Small intestine (tissue), 7 donors: ENCODE measurements at regions not wholly inside any gene's neighbourhood (a gene's known extent, or its start where the extent isn't known, plus 50 kb on each side); places are given as distances from the start of the nearest gene placed in this dataset.

Source experiments
- DNase-seq, 2 donors: peaks; one replicate each; pipeline versions ENCODE4 v3.0.0 to v3.0.0-alpha.2; 2013
- FAIRE-seq: peaks from 2 replicates; lab custom pipeline; 2012; peaks lifted over from hg19 to GRCh38; lab: Jason Lieb, UNC
- H3K27ac ChIP-seq, 3 donors: one replicate each; pipeline ENCODE4 v1.5.1; 2013; ENCODE audit warnings: low read length in 2 of 3, mild to moderate bottlenecking in 2 of 3, control low read depth in 1 of 3, inconsistent platforms in 1 of 3, low read depth in 1 of 3, moderate library complexity in 1 of 3
- H3K27me3 ChIP-seq, 3 donors: one replicate each; pipeline ENCODE4 v1.6.1; 2013; ENCODE audit warnings: low read length in 3 of 3, inconsistent platforms in 1 of 3; ENCODE audit not compliant: control insufficient read depth in 3 of 3, insufficient read depth in 3 of 3
- H3K36me3 ChIP-seq, 3 donors: one replicate each; pipeline ENCODE4 v1.6.1; 2013; ENCODE audit warnings: low read length in 3 of 3, inconsistent platforms in 1 of 3, low read depth in 1 of 3, mild to moderate bottlenecking in 1 of 3, moderate library complexity in 1 of 3; ENCODE audit not compliant: control insufficient read depth in 3 of 3, insufficient read depth in 2 of 3
- H3K4me1 ChIP-seq, 3 donors: one replicate each; pipeline ENCODE4 v1.6.1; 2013; ENCODE audit warnings: low read length in 2 of 3, inconsistent platforms in 1 of 3, low read depth in 1 of 3, mild to moderate bottlenecking in 1 of 3, moderate library complexity in 1 of 3; ENCODE audit not compliant: control insufficient read depth in 3 of 3, insufficient read depth in 2 of 3
- H3K4me3 ChIP-seq, 3 donors: one replicate each; pipeline ENCODE4 v1.5.1; 2013; ENCODE audit warnings: low read length in 3 of 3, control low read depth in 1 of 3, inconsistent platforms in 1 of 3, low read depth in 1 of 3, mild to moderate bottlenecking in 1 of 3, moderate library complexity in 1 of 3
- H3K9me3 ChIP-seq, 2 donors: one replicate each; pipeline ENCODE4 v1.6.1; 2013; ENCODE audit warnings: low read depth in 1 of 2, low read length in 1 of 2; ENCODE audit not compliant: control insufficient read depth in 2 of 2, insufficient read depth in 1 of 2
- WGBS, 3 donors: extraction: QIAGEN DNeasy Blood & Tissue Kit; methylation state at CpG; one replicate each; pipeline ENCODE4 v1.1.7; 2013; 5-methylcytosine and 5-hydroxymethylcytosine counted together
- donor health status: healthy with polysubstance abuse.
- donor health status: control.
- donor health status: control.
- donor health status: Bipolar disorder and iron deficiency.
- donor health status: healthy.

- no peak overlapping the region for H3K4me3 ChIP-seq
- H3K27me3 ChIP-seq = no peaks in the 10 kb centered on the region
- no peaks in the 10 kb centered on the region for H3K9me3 ChIP-seq
- H3K4me1 ChIP-seq = no peaks in the 10 kb centered on the region
- H3K36me3 ChIP-seq = no peaks in the 10 kb centered on the region
- no peak overlapping the region for H3K27ac ChIP-seq
- WGBS, 3 donors = 57 to 83% (median 65%) methylated on average over 2 of the region's 2 CpGs
- no peak for FAIRE-seq
- DNase-seq = no peak
These were observed 868.5 kb downstream of the MAT2B start for GRCh38 chr5:164373876-164374275.

- Histone ChIP-seq H3K9me3 (no peaks in the 10 kb centered on the region), H3K27ac (no peak overlapping the region), H3K36me3 (no peaks in the 10 kb centered on the region), H3K27me3 (no peaks in the 10 kb centered on the region), H3K4me3 (no peak overlapping the region), H3K4me1 (no peaks in the 10 kb centered on the region)
- 55 to 67% (median 58%) methylated on average over 1 of the region's 1 CpG for WGBS, 3 donors
- FAIRE-seq (no peak), DNase-seq (no peak)
These were observed 869.6 kb downstream of the MAT2B start for GRCh38 chr5:164375051-164375450.

- FAIRE-seq (no peak), DNase-seq (no peak)
- no peak overlapping the region for H3K27ac ChIP-seq
- H3K4me3 ChIP-seq = no peak overlapping the region
- H3K4me1 ChIP-seq = no peaks in the 10 kb centered on the region
- no peaks in the 10 kb centered on the region for H3K36me3 ChIP-seq
- no peaks in the 10 kb centered on the region for H3K9me3 ChIP-seq
- no peaks in the 10 kb centered on the region for H3K27me3 ChIP-seq
These were observed 871.4 kb downstream of the MAT2B start for GRCh38 chr5:164376843-164377242.

DNA sequence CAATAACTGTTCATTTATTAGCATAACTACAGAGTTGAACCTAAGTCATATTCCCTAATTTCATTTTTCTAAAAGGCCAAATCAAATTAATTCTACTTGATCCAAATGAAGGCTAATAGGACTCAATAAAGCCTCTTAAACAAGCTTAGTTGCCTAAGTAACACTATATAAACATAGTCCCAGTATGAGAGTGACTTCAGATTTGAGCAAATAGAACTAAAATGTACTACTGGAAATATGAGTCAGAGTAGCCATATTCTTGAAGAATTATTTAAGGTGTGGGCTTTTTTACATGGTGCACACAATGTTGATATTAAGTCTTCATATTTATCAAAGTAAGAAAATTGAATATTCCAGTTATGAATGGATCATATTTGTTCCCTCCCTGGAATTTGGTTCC lies 872.3 kb downstream of the MAT2B start:
- DNase-seq = no peak
- FAIRE-seq = no peak
- H3K27me3 ChIP-seq = no peaks in the 10 kb centered on the region
- H3K9me3 ChIP-seq = no peaks in the 10 kb centered on the region
- no peak overlapping the region for H3K27ac ChIP-seq
- H3K36me3 ChIP-seq = no peaks in the 10 kb centered on the region
- H3K4me3 ChIP-seq = no peak overlapping the region
- H3K4me1 ChIP-seq = no peaks in the 10 kb centered on the region

DNA sequence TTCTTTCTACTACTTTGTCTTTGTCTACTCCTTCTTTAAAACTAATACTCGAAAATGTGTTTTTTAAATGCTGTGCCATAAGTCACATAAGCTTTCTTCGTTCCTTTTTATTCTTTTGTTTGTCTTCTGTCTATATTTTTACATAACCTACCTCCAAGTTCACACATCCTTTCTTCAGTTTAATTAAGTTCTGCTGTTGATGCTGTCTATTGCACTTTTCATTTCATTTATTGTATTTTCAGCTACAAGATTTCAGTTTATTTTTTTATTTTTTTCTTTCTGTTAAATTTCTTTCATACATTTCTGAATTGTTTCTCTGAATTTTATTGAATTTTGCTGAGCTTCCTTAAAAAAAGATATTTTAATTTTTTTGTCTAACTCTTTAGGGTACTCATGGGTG lies 878.2 kb downstream of the MAT2B start:
- H3K36me3 ChIP-seq = no peaks in the 10 kb centered on the region
- peaks cover 0 to 6% of the 10 kb centered on the region in 2 donors for H3K9me3 ChIP-seq
- no peak overlapping the region for H3K27ac ChIP-seq
- DNase-seq (no peak), FAIRE-seq (no peak)
- H3K27me3 ChIP-seq = no peaks in the 10 kb centered on the region
- H3K4me3 ChIP-seq = no peak overlapping the region
- H3K4me1 ChIP-seq = no peaks in the 10 kb centered on the region
- 53 to 68% (median 54%) methylated on average over 2 of the region's 2 CpGs for WGBS, 3 donors

GRCh38 chr5:164392531-164392930 lies 887.1 kb downstream of the MAT2B start:
- H3K9me3 ChIP-seq = no peaks in the 10 kb centered on the region
- H3K27ac ChIP-seq = no peak overlapping the region
- H3K36me3 ChIP-seq = no peaks in the 10 kb centered on the region
- no peak overlapping the region for H3K4me3 ChIP-seq
- FAIRE-seq (no peak), DNase-seq (no peak)
- no peaks in the 10 kb centered on the region for H3K27me3 ChIP-seq
- no peaks in the 10 kb centered on the region for H3K4me1 ChIP-seq

DNA sequence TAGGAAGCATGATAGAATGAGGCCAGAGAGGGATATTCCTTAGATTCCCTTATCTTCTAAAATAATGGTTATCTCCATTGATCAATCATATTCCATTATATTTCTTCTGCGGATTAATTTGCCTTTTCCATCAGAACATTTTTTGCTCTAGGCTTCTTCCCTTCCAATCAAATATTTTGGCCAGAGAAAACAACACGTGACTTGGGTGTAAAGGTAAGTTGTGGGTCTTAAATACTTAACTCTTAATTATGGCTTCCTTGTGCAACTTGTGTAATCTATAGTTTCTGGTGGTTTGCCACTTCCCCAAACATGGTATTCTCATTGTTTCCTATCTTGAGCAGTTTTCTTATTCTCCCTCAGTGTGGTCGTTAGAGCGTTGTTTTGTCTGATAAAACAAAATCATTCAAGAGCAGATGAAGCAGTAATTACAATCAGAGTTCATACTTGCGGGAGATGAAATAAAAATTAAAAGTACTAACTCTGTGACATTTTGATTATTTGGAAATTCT lies 889.3 kb downstream of the MAT2B start:
- no peak for FAIRE-seq
- Histone ChIP-seq H3K36me3 (no peaks in the 10 kb centered on the region), H3K27ac (no peak overlapping the region), H3K4me3 (no peak overlapping the region), H3K27me3 (no peaks in the 10 kb centered on the region), H3K9me3 (no peaks in the 10 kb centered on the region), H3K4me1 (no peaks in the 10 kb centered on the region)
- no peak for DNase-seq
- 68 to 72% (median 68%) methylated on average over 5 of the region's 5 CpGs for WGBS, 3 donors

DNA sequence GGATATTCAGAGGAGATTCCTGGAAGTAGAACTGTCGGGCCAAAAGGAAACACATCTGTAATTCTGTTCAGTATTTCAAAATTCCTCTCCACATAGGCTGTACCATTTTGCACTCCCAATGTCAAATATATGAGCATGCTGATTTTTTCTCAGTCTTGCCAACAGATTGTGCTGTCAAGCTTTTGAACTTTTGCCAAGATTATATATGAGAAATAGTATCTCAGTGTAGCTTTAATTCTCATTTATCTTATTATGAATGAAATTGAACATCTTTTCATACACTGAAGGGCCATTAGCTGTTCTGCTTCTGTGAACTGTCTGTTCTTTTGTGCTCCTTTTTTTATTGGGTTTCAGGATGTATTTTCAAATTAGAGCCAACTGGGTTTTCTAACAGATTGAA lies 907.1 kb downstream of the MAT2B start:
- H3K27me3 ChIP-seq = no peaks in the 10 kb centered on the region
- no peak overlapping the region for H3K27ac ChIP-seq
- H3K36me3 ChIP-seq = no peaks in the 10 kb centered on the region
- FAIRE-seq = no peak
- H3K4me1 ChIP-seq = no peaks in the 10 kb centered on the region
- H3K9me3 ChIP-seq = no peaks in the 10 kb centered on the region
- H3K4me3 ChIP-seq = no peak overlapping the region
- WGBS, 3 donors = 59 to 74% (median 65%) methylated on average over 1 of the region's 1 CpG
- no peak for DNase-seq

DNA sequence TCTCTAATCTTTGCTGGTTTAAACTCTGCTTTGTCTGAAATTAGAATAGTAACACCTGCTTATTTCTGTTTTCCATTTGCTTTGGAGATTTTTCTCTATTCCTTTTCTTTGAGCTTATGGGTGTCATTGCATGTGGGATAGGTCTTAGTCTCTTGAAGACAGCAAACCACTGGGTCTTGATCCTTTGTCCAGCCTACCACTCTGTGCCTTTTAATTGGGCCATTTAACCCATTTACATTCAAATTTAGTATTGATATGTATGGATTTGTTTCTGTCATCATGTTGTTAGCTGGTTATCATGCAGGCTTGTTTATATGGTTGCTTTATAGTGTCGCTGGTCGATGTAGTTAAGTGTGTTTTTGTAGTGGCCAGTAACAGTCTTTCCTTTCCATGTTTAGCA lies 914.7 kb downstream of the MAT2B start:
- 88 to 92% (median 89%) methylated on average over 2 of the region's 2 CpGs for WGBS, 3 donors
- no peak overlapping the region for H3K27ac ChIP-seq
- no peaks in the 10 kb centered on the region for H3K36me3 ChIP-seq
- H3K9me3 ChIP-seq = peaks cover 0 to 3% of the 10 kb centered on the region in 2 donors
- H3K4me3 ChIP-seq = no peak overlapping the region
- H3K27me3 ChIP-seq = no peaks in the 10 kb centered on the region
- DNase-seq (no peak), FAIRE-seq (no peak)
- no peaks in the 10 kb centered on the region for H3K4me1 ChIP-seq
